SIG-M5 (cell line): ENCODE measurements at regions not wholly inside any gene's neighbourhood (a gene's known extent, or its start where the extent isn't known, plus 50 kb on each side); places are given as distances from the start of the nearest gene placed in this dataset.

ENCODE experiments used
- DNase-seq: peaks from one replicate; lab custom pipeline; 2025; lab: John Stamatoyannopoulos, UW

GRCh38 chr20:50301165-50301564 lies 110.5 kb downstream of the CEBPB start:
- DNase-seq, result no peak

DNA sequence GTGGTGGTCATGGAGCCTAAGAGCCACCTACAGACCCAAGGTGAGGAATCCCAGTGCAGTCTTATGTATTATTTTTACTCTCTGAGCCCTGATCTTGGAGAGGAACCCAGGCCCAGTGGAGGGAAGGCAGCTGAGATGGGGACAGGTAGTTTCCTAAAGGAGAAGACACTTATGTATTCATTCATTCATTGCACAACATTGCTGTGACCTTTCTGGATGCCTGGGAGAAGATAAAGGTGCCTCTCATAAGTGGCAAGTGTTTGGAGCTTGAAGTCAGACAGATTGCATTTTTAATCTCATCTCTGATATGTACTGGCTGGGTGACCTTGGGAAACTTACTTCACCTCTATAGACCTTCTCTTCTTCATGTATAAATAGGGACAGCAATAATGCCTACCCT lies 111.1 kb downstream of the CEBPB start:
- DNase-seq, result no peak

GRCh38 chr20:50302341-50303057 lies 111.9 kb downstream of the CEBPB start:
- no peak for DNase-seq

DNA sequence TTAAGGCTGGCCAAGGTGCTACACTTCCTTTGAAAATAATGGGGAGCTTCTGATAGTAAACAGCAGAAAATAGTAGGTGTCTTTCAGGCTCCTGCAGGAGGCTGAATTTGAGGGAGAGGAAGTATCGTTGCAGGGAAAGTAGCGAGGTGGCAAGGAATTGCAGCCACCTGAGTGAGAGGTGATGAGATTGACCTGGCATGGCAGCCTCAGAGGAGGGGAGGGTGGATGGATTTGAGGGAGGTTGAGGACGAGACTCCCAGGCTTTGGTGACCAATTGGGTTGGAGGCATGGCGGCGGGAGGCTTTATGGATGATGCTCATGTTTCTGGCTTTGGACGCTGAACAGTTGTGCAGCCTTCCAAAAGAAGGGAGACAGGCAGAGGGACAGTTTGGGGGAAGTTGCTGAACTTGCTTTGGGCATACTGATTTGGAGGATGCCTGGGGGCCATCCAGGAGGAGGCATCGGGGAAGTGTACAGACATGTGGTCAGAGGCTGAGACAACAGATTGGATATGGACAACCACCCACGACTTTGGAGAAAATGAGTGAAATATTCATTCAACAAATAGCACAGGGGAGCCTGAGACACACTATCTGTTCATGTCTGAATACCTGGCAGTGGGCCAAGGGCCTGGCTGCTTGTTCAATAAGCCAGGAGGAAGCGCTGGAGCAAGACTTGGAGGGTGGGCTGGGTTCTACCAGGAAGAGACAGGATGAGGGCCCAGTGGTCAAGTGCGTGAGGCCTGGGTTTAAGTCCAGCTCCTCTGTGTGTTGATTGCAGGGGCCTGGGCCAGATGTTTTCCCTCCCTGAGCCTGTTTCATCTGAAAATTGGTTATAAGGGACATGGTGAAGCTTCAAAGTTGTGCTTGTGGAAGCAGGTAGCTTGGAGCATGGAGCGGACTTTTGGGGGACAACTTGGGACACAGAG lies 113.2 kb downstream of the CEBPB start:
- DNase-seq, result no peak

GRCh38 chr20:50304501-50304856 lies 113.8 kb downstream of the CEBPB start:
- no peak for DNase-seq

DNA sequence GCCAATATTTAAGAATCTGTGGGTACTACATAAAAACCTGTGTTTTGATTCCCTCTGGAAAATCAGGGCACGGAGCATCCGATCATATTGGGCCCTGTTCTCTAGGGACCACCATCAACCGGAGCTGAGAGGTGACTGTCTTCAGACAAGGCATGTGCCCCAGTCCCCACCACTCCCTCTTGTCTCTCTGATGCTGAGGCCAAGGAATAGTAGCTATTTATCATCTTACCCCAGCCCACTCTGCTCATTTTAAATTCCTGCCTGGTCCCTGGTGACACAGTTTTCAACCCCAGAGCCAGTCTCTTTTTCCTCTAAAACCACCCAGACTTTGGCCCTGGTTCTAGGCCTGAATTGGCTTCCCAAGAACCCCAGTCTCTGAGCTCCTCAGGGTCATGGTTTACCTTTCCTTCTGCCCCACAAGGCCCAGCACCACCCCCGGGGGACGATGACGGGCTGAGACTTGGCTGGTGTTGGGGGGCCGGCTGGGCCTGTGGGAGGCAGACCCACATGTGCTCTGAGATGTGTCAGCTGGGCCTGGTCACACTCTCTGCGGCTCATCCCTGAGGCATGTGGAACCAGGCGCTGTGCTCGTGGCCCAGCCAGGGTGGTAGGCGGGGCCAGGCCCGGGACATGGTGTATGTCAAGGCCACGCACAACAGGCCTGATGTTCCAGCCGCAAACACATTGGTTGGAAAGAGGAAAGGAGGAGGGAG lies 114.4 kb downstream of the CEBPB start:
- DNase-seq, result no peak

GRCh38 chr20:50305636-50306477 lies 115.2 kb downstream of the CEBPB start:
- no peak for DNase-seq

- DNase-seq, result no peak
Measured at GRCh38 chr20:50306478-50307423, 116.1 kb downstream of the CEBPB start.

DNA sequence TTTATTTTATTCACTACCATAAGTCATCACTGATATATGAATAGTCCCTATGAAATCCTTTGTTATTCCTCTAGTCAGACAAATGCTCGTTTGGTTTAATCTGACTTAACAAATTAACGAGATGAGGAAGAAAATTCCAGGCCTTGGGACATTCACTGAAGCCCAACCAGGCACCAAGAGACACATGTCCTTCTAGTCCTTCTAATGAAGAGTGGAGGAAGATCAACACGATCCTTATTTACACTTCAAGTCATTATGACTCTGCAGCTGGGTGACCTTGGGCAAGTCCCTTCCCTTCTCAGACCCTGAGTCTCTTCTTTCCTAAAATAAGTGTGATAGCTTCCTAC lies 117.5 kb downstream of the CEBPB start:
- DNase-seq, result no peak

- DNase-seq, result no peak
Measured at GRCh38 chr20:50308513-50309279, 118.1 kb downstream of the CEBPB start.

DNA sequence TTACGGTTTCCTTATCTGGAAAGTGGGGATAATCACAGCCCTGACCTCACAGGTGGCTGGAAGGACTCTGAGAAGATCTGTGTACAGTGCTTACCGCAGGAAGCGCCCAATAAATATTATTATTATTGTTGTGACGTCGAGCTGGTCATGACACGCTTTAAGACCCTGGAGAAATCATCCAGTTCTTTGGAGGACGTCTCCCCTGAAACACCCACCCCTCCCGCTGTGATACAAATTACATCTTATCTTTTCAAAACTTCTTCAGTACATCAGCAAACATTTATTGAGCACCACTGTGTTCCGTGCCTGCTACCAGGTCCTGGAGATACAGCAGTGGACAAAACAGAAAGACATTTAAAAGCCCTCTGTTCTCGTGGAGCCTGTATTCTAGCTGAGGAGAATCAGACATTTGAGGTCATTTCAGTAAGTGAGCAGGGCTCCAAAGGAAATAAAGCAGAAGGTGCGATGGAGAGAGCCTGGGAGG lies 118.7 kb downstream of the CEBPB start:
- no peak for DNase-seq

DNA sequence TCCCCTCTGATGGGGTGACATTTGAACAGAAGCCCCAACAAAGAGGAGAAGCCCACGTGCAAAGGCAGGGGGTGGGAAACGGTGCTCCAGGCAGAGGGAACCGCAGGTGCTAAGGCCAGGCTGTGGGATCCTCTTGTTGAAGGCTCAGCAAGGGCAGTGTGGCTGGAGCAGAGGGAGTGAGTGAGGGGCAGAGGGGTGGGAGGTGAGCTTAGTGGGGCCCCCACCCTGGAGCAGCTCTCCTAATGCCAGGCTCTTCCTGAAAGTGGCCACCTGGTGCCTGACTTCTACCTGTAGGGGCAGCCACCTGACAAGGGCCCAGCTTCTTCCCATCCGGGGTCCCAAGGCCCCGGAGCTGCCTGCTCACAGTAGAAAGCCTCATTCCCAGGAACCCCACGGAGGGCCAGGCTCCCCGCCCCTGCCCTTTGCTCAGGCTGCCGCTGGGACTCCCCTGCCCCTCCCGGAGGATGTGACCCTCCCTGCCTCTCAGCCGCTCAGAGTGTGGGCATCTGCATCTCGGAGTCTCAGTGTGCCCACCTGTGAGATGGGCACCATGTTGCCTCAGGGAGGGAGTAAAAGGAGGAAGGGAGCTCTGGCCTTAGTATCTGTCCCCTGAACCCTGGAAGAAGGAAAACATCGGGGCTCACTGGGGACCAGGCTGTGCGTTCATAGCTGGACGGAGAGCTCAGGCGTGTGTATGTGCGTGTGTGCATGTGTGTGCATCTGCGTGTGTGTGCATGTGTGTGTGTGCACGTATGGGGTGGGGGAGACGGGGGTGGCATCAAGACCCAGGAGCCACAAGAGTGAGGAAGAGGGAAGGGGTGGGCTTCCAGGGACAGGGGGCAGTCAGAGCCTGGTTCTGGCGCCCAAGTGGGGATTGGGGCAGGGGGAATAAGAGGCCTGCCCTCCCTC lies 119.4 kb downstream of the CEBPB start:
- no peak for DNase-seq

GRCh38 chr20:50310673-50311051 lies 120.0 kb downstream of the CEBPB start:
- DNase-seq, result no peak

GRCh38 chr20:50311308-50312001 lies 120.8 kb downstream of the CEBPB start:
- DNase-seq, result no peak

- no peak for DNase-seq
Measured at GRCh38 chr20:50312002-50312681, 121.5 kb downstream of the CEBPB start.

DNA sequence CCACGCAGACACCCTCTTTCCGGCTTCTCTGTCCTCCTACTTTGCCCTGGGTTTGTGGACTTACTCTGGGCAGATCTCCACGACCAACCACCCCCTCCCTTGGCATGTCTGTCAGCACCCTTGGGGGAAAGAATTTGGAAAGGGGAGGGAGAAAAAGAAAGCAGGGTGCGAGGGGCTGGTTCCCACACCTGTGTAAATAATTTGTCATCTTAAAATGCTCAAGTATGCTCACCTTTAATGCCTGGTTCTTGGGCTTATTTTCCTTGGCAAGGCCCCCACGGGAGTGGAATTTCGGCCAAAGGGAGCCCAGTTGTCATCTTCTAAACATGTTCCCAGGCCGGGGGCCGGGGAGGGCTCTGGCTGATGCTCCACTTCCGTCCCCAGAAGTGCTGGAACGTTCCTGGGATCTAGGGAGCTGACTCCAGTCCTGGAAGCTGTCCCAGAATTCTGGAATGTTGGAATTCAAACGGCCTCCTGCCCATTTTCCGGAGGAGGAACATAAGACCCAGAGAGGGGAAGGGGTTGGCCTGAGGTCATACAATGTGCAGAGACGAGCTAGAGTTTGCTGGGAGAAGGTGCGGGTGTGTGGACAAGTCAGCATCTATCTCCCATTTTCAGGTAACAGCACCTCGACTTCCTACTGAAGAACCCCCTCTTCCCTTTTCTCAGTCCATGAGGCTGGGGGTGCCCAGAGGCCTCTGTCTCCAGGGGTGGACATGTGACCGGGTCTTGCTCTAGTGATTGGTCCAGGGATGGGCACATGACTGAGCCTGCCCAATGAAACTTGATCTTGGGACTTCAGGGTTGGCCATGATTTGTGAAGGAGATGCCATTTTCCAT lies 122.3 kb downstream of the CEBPB start:
- no peak for DNase-seq

DNA sequence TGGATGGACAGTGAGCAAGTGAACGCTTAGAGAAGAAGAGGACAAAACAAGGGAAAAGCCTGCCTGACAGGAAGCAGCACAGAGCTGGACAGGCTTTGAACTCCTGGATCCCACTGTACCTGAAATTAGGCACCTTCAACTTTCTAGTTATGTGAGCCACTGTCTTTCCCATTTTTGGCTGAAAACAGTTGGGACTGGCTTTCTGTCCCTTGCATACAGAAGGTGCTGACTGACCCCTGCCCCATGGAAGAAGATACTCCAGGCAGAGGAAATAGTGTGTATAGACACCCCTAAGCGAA lies 122.8 kb downstream of the CEBPB start:
- DNase-seq, result no peak
